ENCODE measurements at regions not wholly inside any gene's neighbourhood (a gene's known extent, or its start where the extent isn't known, plus 50 kb on each side); places are given as distances from the start of the nearest gene placed in this dataset.

DNA sequence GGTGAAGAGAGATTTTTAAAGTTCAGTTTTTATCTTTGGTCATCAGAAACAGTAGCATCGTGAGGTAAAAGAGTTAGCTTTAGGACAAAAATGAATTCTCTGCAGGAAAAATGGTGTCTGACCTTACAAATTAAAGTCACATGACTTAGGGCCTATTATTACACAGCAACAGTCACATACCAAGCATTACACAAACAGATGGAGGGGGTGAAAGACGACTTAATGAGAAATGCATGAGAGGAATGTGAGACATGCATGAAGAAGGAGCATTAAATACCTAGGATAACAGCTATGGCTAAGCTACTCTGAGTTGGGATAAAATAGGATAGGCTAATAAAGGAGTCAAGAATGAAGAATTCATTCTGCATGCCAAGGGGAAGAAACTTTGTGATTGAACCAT, 77.5 kb downstream of the BLID start:
- no peaks in the 10 kb centered on the region for H3K36me3 Mint-ChIP-seq (ENCODE audit: unreplicated experiment)
- TF ChIP-seq, protein P1, sequence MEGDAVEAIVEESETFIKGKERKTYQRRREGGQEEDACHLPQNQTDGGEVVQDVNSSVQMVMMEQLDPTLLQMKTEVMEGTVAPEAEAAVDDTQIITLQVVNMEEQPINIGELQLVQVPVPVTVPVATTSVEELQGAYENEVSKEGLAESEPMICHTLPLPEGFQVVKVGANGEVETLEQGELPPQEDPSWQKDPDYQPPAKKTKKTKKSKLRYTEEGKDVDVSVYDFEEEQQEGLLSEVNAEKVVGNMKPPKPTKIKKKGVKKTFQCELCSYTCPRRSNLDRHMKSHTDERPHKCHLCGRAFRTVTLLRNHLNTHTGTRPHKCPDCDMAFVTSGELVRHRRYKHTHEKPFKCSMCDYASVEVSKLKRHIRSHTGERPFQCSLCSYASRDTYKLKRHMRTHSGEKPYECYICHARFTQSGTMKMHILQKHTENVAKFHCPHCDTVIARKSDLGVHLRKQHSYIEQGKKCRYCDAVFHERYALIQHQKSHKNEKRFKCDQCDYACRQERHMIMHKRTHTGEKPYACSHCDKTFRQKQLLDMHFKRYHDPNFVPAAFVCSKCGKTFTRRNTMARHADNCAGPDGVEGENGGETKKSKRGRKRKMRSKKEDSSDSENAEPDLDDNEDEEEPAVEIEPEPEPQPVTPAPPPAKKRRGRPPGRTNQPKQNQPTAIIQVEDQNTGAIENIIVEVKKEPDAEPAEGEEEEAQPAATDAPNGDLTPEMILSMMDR (IDR thresholded peaks at IDR 0.05) = no peak
- DNase-seq (ENCODE audit: extremely low spot score, unreplicated experiment) = no peak
- peaks cover 55% of the 10 kb centered on the region for H3K4me1 Mint-ChIP-seq (ENCODE audit: unreplicated experiment)
- no peaks in the 10 kb centered on the region for H3K27me3 Mint-ChIP-seq (ENCODE audit: unreplicated experiment)
- peaks cover 8% of the 10 kb centered on the region for H3K9me3 Mint-ChIP-seq (ENCODE audit: unreplicated experiment)
- H3K4me3 Mint-ChIP-seq (ENCODE audit: unreplicated experiment) = no peak overlapping the region
- peak overlapping the region; percentile 82 for H3K27ac Mint-ChIP-seq (ENCODE audit: unreplicated experiment)

DNA sequence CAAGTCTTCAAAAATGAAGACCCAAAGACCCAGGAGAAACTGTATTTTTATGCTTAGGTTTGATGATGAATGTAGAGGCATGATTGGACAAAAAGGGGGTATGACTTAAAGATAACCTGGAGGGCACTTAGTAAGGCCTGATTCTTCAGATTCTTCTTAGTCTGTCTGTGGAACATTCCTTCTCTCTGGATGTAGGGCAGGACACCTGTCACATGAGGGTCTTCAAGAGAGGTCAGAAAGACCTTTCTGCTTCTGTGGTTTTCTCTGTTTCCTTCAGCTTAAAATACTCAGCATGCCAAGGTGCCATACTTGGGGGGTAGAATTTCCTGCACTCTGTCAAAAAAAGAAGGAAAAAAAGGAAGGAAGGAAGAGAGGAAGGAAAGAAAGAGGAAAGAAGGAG, 78.1 kb downstream of the BLID start:
- H3K4me3 Mint-ChIP-seq (ENCODE audit: unreplicated experiment) = no peak overlapping the region
- H3K27ac Mint-ChIP-seq (ENCODE audit: unreplicated experiment) = peak overlapping the region; percentile 82
- peaks cover 61% of the 10 kb centered on the region for H3K4me1 Mint-ChIP-seq (ENCODE audit: unreplicated experiment)
- H3K9me3 Mint-ChIP-seq (ENCODE audit: unreplicated experiment) = peaks cover 13% of the 10 kb centered on the region
- TF ChIP-seq, protein P1 (IDR thresholded peaks at IDR 0.05) = no peak
- no peaks in the 10 kb centered on the region for H3K27me3 Mint-ChIP-seq (ENCODE audit: unreplicated experiment)
- DNase-seq (ENCODE audit: extremely low spot score, unreplicated experiment) = no peak
- H3K36me3 Mint-ChIP-seq (ENCODE audit: unreplicated experiment) = no peaks in the 10 kb centered on the region

DNA sequence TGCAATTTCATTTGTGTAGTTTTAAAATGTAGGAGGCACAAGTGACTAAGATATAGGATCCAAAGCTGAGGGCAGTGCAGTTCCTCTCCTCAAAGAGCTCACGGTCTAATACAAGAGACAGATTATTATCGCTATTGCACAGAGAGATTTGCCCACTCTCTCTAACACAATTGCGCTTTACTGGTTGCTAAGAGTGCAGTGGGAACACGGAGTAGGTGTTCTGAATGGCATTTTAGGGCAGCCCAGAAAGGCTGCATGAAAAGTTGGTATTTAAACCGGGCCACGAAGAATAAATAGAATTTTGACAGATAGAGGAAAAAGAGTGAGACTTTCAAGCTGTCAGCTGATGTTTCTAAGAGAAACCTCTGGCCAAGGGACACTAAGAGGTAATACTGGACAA, 79.5 kb downstream of the BLID start:
- peaks cover 75% of the 10 kb centered on the region for H3K4me1 Mint-ChIP-seq (ENCODE audit: unreplicated experiment)
- peaks cover 10% of the 10 kb centered on the region for H3K9me3 Mint-ChIP-seq (ENCODE audit: unreplicated experiment)
- peak overlapping the region; percentile 77 for H3K27ac Mint-ChIP-seq (ENCODE audit: unreplicated experiment)
- H3K4me3 Mint-ChIP-seq (ENCODE audit: unreplicated experiment) = no peak overlapping the region
- DNase-seq (ENCODE audit: extremely low spot score, unreplicated experiment) = no peak
- no peaks in the 10 kb centered on the region for H3K36me3 Mint-ChIP-seq (ENCODE audit: unreplicated experiment)
- H3K27me3 Mint-ChIP-seq (ENCODE audit: unreplicated experiment) = no peaks in the 10 kb centered on the region
- TF ChIP-seq, protein P1 (IDR thresholded peaks at IDR 0.05) = no peak

DNA sequence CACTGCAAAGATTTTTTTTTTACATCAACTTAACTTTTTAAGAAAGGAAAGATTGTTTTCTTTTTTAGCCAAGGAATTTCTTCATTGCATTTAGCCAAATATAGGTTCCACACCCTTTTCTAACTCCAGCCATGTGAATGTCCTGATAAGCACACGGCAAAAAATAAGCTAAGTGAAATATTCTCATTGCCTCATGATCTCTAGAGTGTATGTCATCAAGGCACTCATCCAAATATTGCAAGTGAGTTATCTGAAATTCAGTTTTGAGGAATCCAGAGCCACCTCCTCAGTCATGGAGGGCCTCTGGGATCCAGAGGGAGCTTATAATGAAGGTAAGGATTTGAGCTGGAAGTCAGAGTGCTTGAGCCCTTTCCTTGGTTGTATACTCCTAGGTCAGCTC, 80.0 kb downstream of the BLID start:
- no peak for DNase-seq (ENCODE audit: extremely low spot score, unreplicated experiment)
- Mint-ChIP-seq H3K36me3 (ENCODE audit: unreplicated experiment) (no peaks in the 10 kb centered on the region), H3K4me1 (ENCODE audit: unreplicated experiment) (peaks cover 80% of the 10 kb centered on the region), H3K27me3 (ENCODE audit: unreplicated experiment) (no peaks in the 10 kb centered on the region), H3K9me3 (ENCODE audit: unreplicated experiment) (peaks cover 10% of the 10 kb centered on the region), H3K27ac (ENCODE audit: unreplicated experiment) (peak overlapping the region; percentile 77), H3K4me3 (ENCODE audit: unreplicated experiment) (no peak overlapping the region)
- TF ChIP-seq, protein P1 (IDR thresholded peaks at IDR 0.05) = no peak

DNA sequence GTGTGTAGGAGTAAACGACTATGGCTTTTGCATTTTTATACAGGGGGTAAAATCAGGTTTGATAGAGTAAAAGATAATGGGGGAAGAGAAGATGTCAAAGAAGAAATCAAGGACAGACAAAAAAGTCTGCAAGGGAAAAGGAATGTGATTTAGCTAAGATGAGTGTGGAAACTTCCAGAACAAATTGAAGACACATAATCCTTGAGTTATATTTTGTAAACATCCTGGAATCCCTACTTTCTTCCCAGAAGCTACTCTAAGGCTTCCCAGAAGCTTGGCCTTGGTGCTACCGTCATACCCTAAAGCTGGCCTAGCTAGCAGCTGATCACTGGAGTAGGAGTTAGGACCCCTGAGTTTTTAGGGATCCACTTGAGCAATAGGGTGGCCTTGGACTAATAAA, 82.4 kb downstream of the BLID start:
- TF ChIP-seq, protein P1 (IDR thresholded peaks at IDR 0.05) = no peak
- Mint-ChIP-seq H3K27ac (ENCODE audit: unreplicated experiment) (no peak overlapping the region), H3K4me3 (ENCODE audit: unreplicated experiment) (no peak overlapping the region), H3K36me3 (ENCODE audit: unreplicated experiment) (no peaks in the 10 kb centered on the region), H3K27me3 (ENCODE audit: unreplicated experiment) (no peaks in the 10 kb centered on the region), H3K9me3 (ENCODE audit: unreplicated experiment) (peaks cover 10% of the 10 kb centered on the region), H3K4me1 (ENCODE audit: unreplicated experiment) (peaks cover 73% of the 10 kb centered on the region)
- no peak for DNase-seq (ENCODE audit: extremely low spot score, unreplicated experiment)
